Islet of Langerhans (tissue), 1 donor: ENCODE measurements at regions not wholly inside any gene's neighbourhood (a gene's known extent, or its start where the extent isn't known, plus 50 kb on each side); places are given as distances from the start of the nearest gene placed in this dataset.
A peak's percentile ranks its signal among the peaks of the same experiment; 100 is the strongest.

Source experiments
- FAIRE-seq: peaks from one replicate; lab custom pipeline; 2011; peaks lifted over from hg19 to GRCh38; lab: Jason Lieb, UNC

- FAIRE-seq = no peak
Measured at GRCh38 chrX:20427173-20427770, 160.6 kb upstream of the RPS6KA3 start.

- FAIRE-seq = no peak
Measured at GRCh38 chrX:20421697-20422096, 155.0 kb upstream of the RPS6KA3 start.

GRCh38 chrX:20421275-20421674 lies 154.6 kb upstream of the RPS6KA3 start:
- FAIRE-seq = no peak

- no peak for FAIRE-seq
Measured at GRCh38 chrX:20420058-20420457, 153.3 kb upstream of the RPS6KA3 start.

GRCh38 chrX:20418379-20419150 lies 151.9 kb upstream of the RPS6KA3 start:
- no peak for FAIRE-seq

- FAIRE-seq = no peak
Measured at GRCh38 chrX:20414762-20415445, 148.2 kb upstream of the RPS6KA3 start.

GRCh38 chrX:20414066-20414465 lies 147.4 kb upstream of the RPS6KA3 start:
- FAIRE-seq = no peak

- FAIRE-seq = no peak
Measured at GRCh38 chrX:20412871-20413486, 146.3 kb upstream of the RPS6KA3 start.

- no peak for FAIRE-seq
Measured at GRCh38 chrX:20410540-20410939, 143.8 kb upstream of the RPS6KA3 start.

- no peak for FAIRE-seq
Measured at GRCh38 chrX:20409991-20410390, 143.3 kb upstream of the RPS6KA3 start.

- no peak for FAIRE-seq
Measured at GRCh38 chrX:20402956-20403355, 136.2 kb upstream of the RPS6KA3 start.

- FAIRE-seq = no peak
Measured at GRCh38 chrX:20399728-20400414, 133.2 kb upstream of the RPS6KA3 start.

- no peak for FAIRE-seq
Measured at GRCh38 chrX:20397587-20397986, 130.9 kb upstream of the RPS6KA3 start.

- FAIRE-seq = no peak
Measured at GRCh38 chrX:20394451-20394850, 127.7 kb upstream of the RPS6KA3 start.

GRCh38 chrX:20393944-20394343 lies 127.2 kb upstream of the RPS6KA3 start:
- FAIRE-seq = no peak

GRCh38 chrX:20388594-20388993 lies 121.9 kb upstream of the RPS6KA3 start:
- FAIRE-seq = no peak

GRCh38 chrX:20383477-20383876 lies 116.8 kb upstream of the RPS6KA3 start:
- FAIRE-seq = no peak

GRCh38 chrX:20382518-20383297 lies 116.0 kb upstream of the RPS6KA3 start:
- peak; percentile 75 for FAIRE-seq

- FAIRE-seq = no peak
Measured at GRCh38 chrX:20382082-20382481, 115.4 kb upstream of the RPS6KA3 start.

GRCh38 chrX:20378233-20378920 lies 111.7 kb upstream of the RPS6KA3 start:
- FAIRE-seq = peak; percentile 100

- peak; percentile 100 for FAIRE-seq
Measured at GRCh38 chrX:20374900-20375438, 108.3 kb upstream of the RPS6KA3 start.
